K562 (cell line): ENCODE measurements at regions not wholly inside any gene's neighbourhood (a gene's known extent, or its start where the extent isn't known, plus 50 kb on each side); places are given as distances from the start of the nearest gene placed in this dataset.

Experiments
- ATAC-seq: fragments of 200-7000 bp; cut with Tn5 transposase; 3 replicates; pipeline ENCODE4 v1.9.1; 2020; ENCODE audit warnings: moderate library complexity
- BruUV-seq: library from RNA; stranded (reverse); fragments of 400-500 nt; replicated peaks from 2 replicates; lab custom pipeline; 2021; lab: Mats Ljungman, UMichigan
- CTCF ChIA-PET: fragments of 300-600 bp; formaldehyde crosslinking; extraction: SDS; loops from one replicate; lab custom pipeline; 2021; ENCODE audit warnings: low intra/inter-chr PET ratio; lab: Yijun Ruan, JAX
- POLR2A ChIA-PET: fragments of 300-600, 350-650 bp; sonication (Branson Sonifier 250); formaldehyde crosslinking; extraction: SDS; loops from one replicate; lab custom pipeline; 2021; ENCODE audit warnings: antibody characterized with exemption, inconsistent platforms; lab: Yijun Ruan, JAX
- DNase-seq, 4 experiments: peaks; one replicate each; pipeline versions ENCODE4 v3.0.0 to v3.0.0-alpha.2; 2011 to 2018; ENCODE audit warnings: low spot score in 3 of 4, mixed read lengths in 3 of 4; ENCODE audit errors: extremely low read depth in 1 of 4
- FAIRE-seq: peaks from 2 replicates; lab custom pipeline; 2011; peaks lifted over from hg19 to GRCh38; lab: Jason Lieb, UNC
- H2AFZ ChIP-seq: 2 replicates; pipeline ENCODE4 v1.6.0; 2011; ENCODE audit warnings: low read depth, low read length, control low read depth, inconsistent platforms
- H3K27ac ChIP-seq: fragments of 200-600 bp; 3 replicates; pipeline ENCODE4 v1.8.0; 2011; ENCODE audit warnings: low read depth, mild to moderate bottlenecking, control low read depth, inconsistent platforms, low read length, moderate library complexity, mixed read lengths; ENCODE audit errors: extremely low read depth
- H3K27me3 ChIP-seq, 2 experiments: fragments of 300-600 bp in 1 of 2; 2 replicates in 1 of 2; 3 replicates in 1 of 2; pipeline versions ENCODE4 v1.6.0 to v1.8.0; 2011; ENCODE audit warnings: inconsistent platforms in 2 of 2, low read length in 2 of 2, mild to moderate bottlenecking in 1 of 2, mixed read lengths in 1 of 2, moderate library complexity in 1 of 2; ENCODE audit not compliant: control insufficient read depth in 2 of 2, insufficient read depth in 2 of 2
- H3K36me3 ChIP-seq: fragments of 300-600 bp; 3 replicates; pipeline ENCODE4 v1.8.0; 2011; ENCODE audit warnings: mild to moderate bottlenecking, low read length, inconsistent platforms; ENCODE audit not compliant: control insufficient read depth, insufficient read depth
- H3K4me1 ChIP-seq, 2 experiments: fragments of 200-600 bp in 1 of 2; replicated peaks in 1 of 2; 2 replicates in 1 of 2; 3 replicates in 1 of 2; pipeline versions ENCODE4 v1.5.1 to v1.8.0; 2011; ENCODE audit warnings: inconsistent platforms in 2 of 2, low read length in 2 of 2, mild to moderate bottlenecking in 1 of 2, mixed read lengths in 1 of 2, moderate library complexity in 1 of 2; ENCODE audit not compliant: control insufficient read depth in 2 of 2, insufficient read depth in 2 of 2
- H3K4me2 ChIP-seq: 2 replicates; pipeline ENCODE4 v1.6.1; 2011; ENCODE audit warnings: low read length, control low read depth, inconsistent platforms, mixed read lengths; ENCODE audit not compliant: insufficient read depth
- H3K4me3 ChIP-seq: fragments of 200-600 bp; sonication (generic), shearing (Covaris generic); 2 replicates; pipeline ENCODE4 v1.5.1; 2016; ENCODE audit warnings: control low read depth, inconsistent platforms
- H3K79me2 ChIP-seq: fragments of 200-600 bp; 3 replicates; pipeline ENCODE4 v1.8.0; 2011; ENCODE audit warnings: low read length, inconsistent platforms; ENCODE audit not compliant: control insufficient read depth, insufficient read depth
- H3K9ac ChIP-seq, 2 experiments: 2 replicates each; pipeline versions ENCODE4 v1.6.0 to v1.6.1; 2011; ENCODE audit warnings: low read depth in 2 of 2, low read length in 2 of 2, control low read depth in 1 of 2, inconsistent platforms in 1 of 2, mild to moderate bottlenecking in 1 of 2, mixed read lengths in 1 of 2; ENCODE audit not compliant: insufficient read depth in 1 of 2
- H3K9me1 ChIP-seq: one replicate; pipeline ENCODE4 v1.6.0; 2011; ENCODE audit warnings: inconsistent platforms, mild to moderate bottlenecking, low read length, moderate library complexity; ENCODE audit not compliant: control insufficient read depth, insufficient read depth
- H3K9me3 ChIP-seq: replicated peaks from 2 replicates; pipeline ENCODE4 v1.5.1; 2011; ENCODE audit warnings: low read depth, low read length, inconsistent platforms; ENCODE audit not compliant: control insufficient read depth, insufficient read depth
- H4K20me1 ChIP-seq: replicated peaks from 2 replicates; pipeline ENCODE4 v1.6.1; 2011; ENCODE audit warnings: low read length, inconsistent platforms, mixed read lengths; ENCODE audit not compliant: control insufficient read depth, insufficient read depth
- ETS2 ChIP-seq: IDR thresholded peaks from 2 replicates; pipeline ENCODE4 v1.6.1; 2016; ENCODE audit warnings: borderline replicate concordance, missing genetic modification characterization, mild to moderate bottlenecking, moderate library complexity, missing compliant biosample characterization; ENCODE audit not compliant: poor library complexity, severe bottlenecking
- SPI1 ChIP-seq: IDR thresholded peaks from 2 replicates; pipeline ENCODE4 v1.6.1; 2011; ENCODE audit warnings: low read depth, low read length, control low read depth, borderline replicate concordance
- SRF ChIP-seq, 2 experiments: fragments of 250-450, 450-650 bp in 1 of 2; sonication (Bioruptor Pico) in 1 of 2; sonication (generic) in 1 of 2; formaldehyde crosslinking; IDR thresholded peaks; 2 replicates each; pipeline versions ENCODE4 v1.5.0 to v1.5.1; 2020 to 2022; ENCODE audit warnings: mild to moderate bottlenecking in 1 of 2, missing genetic modification reagents in 1 of 2
- ZKSCAN1 ChIP-seq: fragments of 150-350 bp; IDR thresholded peaks from 2 replicates; pipeline ENCODE4 v1.6.1; 2016; ENCODE audit warnings: low read depth, low read length
- WGBS: fragments of 100-300 bp; shearing (Covaris generic); methylation state at CpG from one replicate; pipeline ENCODE4 v1.1.6; 2016; ENCODE audit warnings: low coverage, mixed read lengths; ENCODE audit not compliant: insufficient coverage; ENCODE audit errors: missing lambda C conversion rate; 5-methylcytosine and 5-hydroxymethylcytosine counted together
- in situ Hi-C: fragments of 300-500 bp; cut with MboI; formaldehyde crosslinking; loops from 4 replicates; pipeline ENCODE4 v1.15.0; 2018; ENCODE audit warnings: inconsistent platforms, mixed read lengths
- intact Hi-C: fragments of 100-400 bp; cut with micrococcal nuclease; formaldehyde crosslinking; loops from 2 replicates; pipeline ENCODE4 v1.14.2; 2022
- TF ChIP-seq, protein P1 (sequence below): fragments of 450-650 bp; conservative IDR thresholded peaks from 2 replicates; pipeline ENCODE4 v1.6.1; 2016; ENCODE audit warnings: missing genetic modification characterization, low read depth, mild to moderate bottlenecking, missing compliant biosample characterization, moderate library complexity

DNA sequence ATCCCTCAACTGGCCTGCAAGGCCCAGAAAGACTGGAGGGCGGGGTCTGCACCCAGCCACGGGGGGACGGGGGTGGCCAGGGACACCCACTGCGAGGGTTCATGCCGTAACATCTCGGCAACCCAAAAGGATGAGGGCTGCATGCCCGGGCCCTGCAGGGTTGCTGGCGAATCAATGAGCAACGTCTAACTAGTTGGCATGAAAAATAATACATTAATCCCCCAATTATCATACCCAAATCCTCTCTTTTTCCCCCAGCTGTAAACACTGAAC is 232.2 kb downstream of the TUBA3C start:
- POLR2A ChIA-PET: interaction anchor here (0.9 kb wide), 2 partner anchors 10 to 14 kb away, joined by 3 read pairs; no protein-coding TSS in a partner anchor

More for the DNA sequence above, 232.2 kb downstream of the TUBA3C start:
- FAIRE-seq (no peak), DNase-seq (no peak), ATAC-seq (no peak)
- intact Hi-C loops: no loop called here
- Histone ChIP-seq H3K4me1 (peaks cover 0 to 13% of the 10 kb centered on the region in 2 experiments; a peak in 2 of 5 replicates), H3K9me3 (no peaks in the 10 kb centered on the region), H3K27ac (no peak overlapping the region), H3K4me3 (no peak overlapping the region), H3K36me3 (no peaks in the 10 kb centered on the region), H3K9me1 (no peaks in the 10 kb centered on the region), H2AFZ (no peak overlapping the region), H3K27me3 (peaks cover 0 to under 1% of the 10 kb centered on the region in 2 experiments; a peak in 2 of 5 replicates), H4K20me1 (no peaks in the 10 kb centered on the region), H3K4me2 (no peak overlapping the region), H3K79me2 (no peaks in the 10 kb centered on the region), H3K9ac (no peak overlapping the region)
- CTCF ChIA-PET: no interaction called here
- BruUV-seq: no TSS peak
- WGBS: 20% methylated on average over 9 of the region's 9 CpGs
- in situ Hi-C loops: no loop called here
- TF ChIP-seq SPI1 (no peak), ETS2 (no peak), ZKSCAN1 (no peak), SRF (CRISPR knock-in tag; IDR thresholded peaks at IDR 0.05) (no peak)
- TF ChIP-seq, protein P1, sequence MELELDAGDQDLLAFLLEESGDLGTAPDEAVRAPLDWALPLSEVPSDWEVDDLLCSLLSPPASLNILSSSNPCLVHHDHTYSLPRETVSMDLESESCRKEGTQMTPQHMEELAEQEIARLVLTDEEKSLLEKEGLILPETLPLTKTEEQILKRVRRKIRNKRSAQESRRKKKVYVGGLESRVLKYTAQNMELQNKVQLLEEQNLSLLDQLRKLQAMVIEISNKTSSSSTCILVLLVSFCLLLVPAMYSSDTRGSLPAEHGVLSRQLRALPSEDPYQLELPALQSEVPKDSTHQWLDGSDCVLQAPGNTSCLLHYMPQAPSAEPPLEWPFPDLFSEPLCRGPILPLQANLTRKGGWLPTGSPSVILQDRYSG: no peak
- TF ChIP-seq, all 486 proteins: peak for 0
